Spinal cord (tissue), 9 donors: ENCODE measurements at regions not wholly inside any gene's neighbourhood (a gene's known extent, or its start where the extent isn't known, plus 50 kb on each side); places are given as distances from the start of the nearest gene placed in this dataset.

ENCODE experiments used
- DNase-seq, 6 donors: peaks; one replicate each; pipeline versions ENCODE4 v3.0.0 to v3.0.0-alpha.2; 2013 to 2015; ENCODE audit warnings: low spot score in 6 of 6, low read depth in 4 of 6
- H3K27ac ChIP-seq: one replicate; pipeline ENCODE4 v1.5.1; 2013; ENCODE audit warnings: low read depth, low read length, control low read depth
- H3K27me3 ChIP-seq: one replicate; pipeline ENCODE4 v1.6.1; 2013; ENCODE audit warnings: low read length; ENCODE audit not compliant: control insufficient read depth, insufficient read depth
- H3K36me3 ChIP-seq: one replicate; pipeline ENCODE4 v1.6.1; 2013; ENCODE audit warnings: low read length; ENCODE audit not compliant: control insufficient read depth, insufficient read depth
- H3K4me1 ChIP-seq: one replicate; pipeline ENCODE4 v1.6.1; 2013; ENCODE audit warnings: low read length; ENCODE audit not compliant: control insufficient read depth, insufficient read depth
- H3K4me3 ChIP-seq: one replicate; pipeline ENCODE4 v1.5.1; 2013; ENCODE audit warnings: low read depth, low read length, control low read depth
- H3K9me3 ChIP-seq: one replicate; pipeline ENCODE4 v1.6.1; 2013; ENCODE audit warnings: low read length; ENCODE audit not compliant: control insufficient read depth, insufficient read depth
- WGBS: methylation state at CpG from one replicate; pipeline ENCODE4 v1.1.5; 2013; ENCODE audit warnings: missing lambda C conversion rate; ENCODE audit not compliant: insufficient coverage; 5-methylcytosine and 5-hydroxymethylcytosine counted together
- donor health status: healthy.

- no peaks in the 10 kb centered on the region for H3K9me3 ChIP-seq
- no peaks in the 10 kb centered on the region for H3K4me1 ChIP-seq
- no peaks in the 10 kb centered on the region for H3K27me3 ChIP-seq
- H3K27ac ChIP-seq = no peak overlapping the region
- H3K4me3 ChIP-seq = no peak overlapping the region
- H3K36me3 ChIP-seq = no peaks in the 10 kb centered on the region
- no CpG with 5 or more reads among the region's 3 CpGs for WGBS
- DNase-seq = no peak
Observed at GRCh38 chr12:48286665-48287064, 64.1 kb downstream of the ZNF641 start.

GRCh38 chr12:48285751-48286650, 64.7 kb downstream of the ZNF641 start:
- no peaks in the 10 kb centered on the region for H3K4me1 ChIP-seq
- H3K36me3 ChIP-seq = no peaks in the 10 kb centered on the region
- no peak overlapping the region for H3K4me3 ChIP-seq
- no peaks in the 10 kb centered on the region for H3K9me3 ChIP-seq
- no peak overlapping the region for H3K27ac ChIP-seq
- H3K27me3 ChIP-seq = no peaks in the 10 kb centered on the region
- 67% methylated on average over 1 of the region's 2 CpGs for WGBS
- no peak for DNase-seq

DNA sequence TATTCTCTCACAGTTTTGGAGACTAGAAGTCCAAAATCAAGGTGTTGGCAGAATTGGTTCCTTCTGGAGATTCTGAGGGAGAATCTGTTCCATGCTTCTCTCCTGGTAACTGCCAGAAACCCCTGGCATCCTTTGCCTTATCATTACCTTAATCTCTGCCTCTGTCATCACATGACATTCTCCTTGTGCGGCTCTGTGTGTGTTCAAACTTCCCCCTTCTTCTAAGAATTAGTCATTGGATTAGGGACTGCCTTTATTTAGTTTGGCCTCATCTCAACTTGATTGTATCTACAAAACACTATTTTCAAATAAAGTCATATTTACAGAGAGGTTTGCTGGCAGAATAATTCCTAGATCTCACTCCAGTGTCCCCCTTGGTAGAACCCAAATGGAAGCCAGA, 68.9 kb downstream of the ZNF641 start:
- DNase-seq = no peak
- Histone ChIP-seq H3K9me3 (no peaks in the 10 kb centered on the region), H3K36me3 (no peaks in the 10 kb centered on the region), H3K27ac (no peak overlapping the region), H3K4me3 (no peak overlapping the region), H3K4me1 (no peaks in the 10 kb centered on the region), H3K27me3 (no peaks in the 10 kb centered on the region)
- WGBS = no CpG with 5 or more reads among the region's 1 CpG

- no peaks in the 10 kb centered on the region for H3K4me1 ChIP-seq
- no peaks in the 10 kb centered on the region for H3K27me3 ChIP-seq
- H3K36me3 ChIP-seq = no peaks in the 10 kb centered on the region
- WGBS = 20% methylated on average over 5 of the region's 5 CpGs
- H3K9me3 ChIP-seq = no peaks in the 10 kb centered on the region
- no peak overlapping the region for H3K27ac ChIP-seq
- no peak overlapping the region for H3K4me3 ChIP-seq
- peak in 1 of 6 donors; percentile 5 for DNase-seq
Observed at GRCh38 chr12:48280572-48280971, 70.1 kb downstream of the ZNF641 start.

DNA sequence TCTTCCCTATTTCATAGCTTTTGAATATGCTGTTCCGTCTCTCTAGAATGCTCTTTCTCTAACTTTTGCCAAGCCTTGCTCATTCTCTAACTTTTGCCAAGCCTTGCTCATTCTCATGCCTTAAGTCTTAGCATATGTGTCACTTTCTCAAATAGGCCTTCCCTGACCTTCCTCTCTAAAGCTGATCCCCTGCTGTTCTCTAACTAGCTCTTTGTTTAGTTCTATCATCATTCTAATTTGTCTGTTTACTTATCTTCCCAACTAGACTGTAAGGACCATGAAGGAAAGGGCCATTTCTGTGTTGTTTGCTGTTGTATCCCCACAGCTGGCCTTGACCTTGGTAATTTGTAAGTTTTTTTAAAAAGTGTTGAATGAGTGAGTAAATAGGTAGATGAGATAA, 71.1 kb downstream of the ZNF641 start:
- Histone ChIP-seq H3K27me3 (no peaks in the 10 kb centered on the region), H3K4me3 (no peak overlapping the region), H3K27ac (no peak overlapping the region), H3K9me3 (no peaks in the 10 kb centered on the region), H3K4me1 (no peaks in the 10 kb centered on the region), H3K36me3 (no peaks in the 10 kb centered on the region)
- WGBS = 53% methylated on average over 1 of the region's 1 CpG
- no peak for DNase-seq

GRCh38 chr12:48279101-48279500, 71.6 kb downstream of the ZNF641 start:
- no peaks in the 10 kb centered on the region for H3K4me1 ChIP-seq
- no peak for DNase-seq
- no peaks in the 10 kb centered on the region for H3K27me3 ChIP-seq
- H3K9me3 ChIP-seq = no peaks in the 10 kb centered on the region
- H3K36me3 ChIP-seq = no peaks in the 10 kb centered on the region
- no peak overlapping the region for H3K4me3 ChIP-seq
- no peak overlapping the region for H3K27ac ChIP-seq

DNA sequence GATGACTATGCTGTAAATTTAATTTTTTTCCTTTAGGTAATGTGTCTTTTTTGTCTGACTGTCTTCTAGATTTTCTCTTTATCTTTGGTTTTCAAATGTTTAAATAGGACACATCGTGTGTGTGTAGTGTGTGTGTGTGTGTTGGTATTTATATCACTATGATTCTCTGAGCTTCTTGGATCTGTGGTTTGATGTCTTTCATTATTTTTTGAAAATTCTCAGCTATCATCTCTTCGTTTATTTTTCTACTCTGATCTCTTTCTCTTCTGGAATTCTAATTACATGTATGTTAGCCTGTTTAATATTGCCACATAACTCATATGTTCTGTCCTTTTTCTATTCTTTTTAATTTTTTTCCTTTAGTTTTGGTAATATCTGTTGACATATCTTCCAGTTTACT, 73.5 kb upstream of the OR10AD1 start:
- no peaks in the 10 kb centered on the region for H3K4me1 ChIP-seq
- WGBS = no CpG with 5 or more reads among the region's 2 CpGs
- no peak for DNase-seq
- no peak overlapping the region for H3K4me3 ChIP-seq
- no peaks in the 10 kb centered on the region for H3K36me3 ChIP-seq
- H3K27ac ChIP-seq = no peak overlapping the region
- H3K27me3 ChIP-seq = no peaks in the 10 kb centered on the region
- no peaks in the 10 kb centered on the region for H3K9me3 ChIP-seq

DNA sequence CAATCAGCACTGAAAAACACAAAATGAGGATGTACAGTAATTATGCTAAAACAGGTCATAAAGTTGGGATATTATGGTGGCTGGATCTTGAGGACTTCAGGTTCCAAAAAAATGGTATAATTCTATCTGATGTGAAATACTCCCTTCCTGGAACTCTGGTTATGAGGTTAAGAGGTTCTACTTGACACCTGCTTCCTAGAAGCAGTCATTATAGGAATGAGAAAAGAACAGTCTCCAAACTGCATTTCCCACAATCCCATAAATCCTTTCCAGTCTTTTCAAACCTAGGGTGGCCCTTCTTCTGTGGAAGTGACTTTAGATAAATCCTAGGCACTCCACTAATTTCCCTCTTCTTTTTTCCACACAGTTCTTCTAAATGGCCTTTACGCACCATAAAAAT, 63.7 kb upstream of the OR10AD1 start:
- no peak for DNase-seq
- H3K9me3 ChIP-seq = no peaks in the 10 kb centered on the region
- no peak overlapping the region for H3K4me3 ChIP-seq
- H3K27me3 ChIP-seq = no peaks in the 10 kb centered on the region
- no CpG with 5 or more reads among the region's 1 CpG for WGBS
- H3K27ac ChIP-seq = no peak overlapping the region
- no peaks in the 10 kb centered on the region for H3K4me1 ChIP-seq
- no peaks in the 10 kb centered on the region for H3K36me3 ChIP-seq

DNA sequence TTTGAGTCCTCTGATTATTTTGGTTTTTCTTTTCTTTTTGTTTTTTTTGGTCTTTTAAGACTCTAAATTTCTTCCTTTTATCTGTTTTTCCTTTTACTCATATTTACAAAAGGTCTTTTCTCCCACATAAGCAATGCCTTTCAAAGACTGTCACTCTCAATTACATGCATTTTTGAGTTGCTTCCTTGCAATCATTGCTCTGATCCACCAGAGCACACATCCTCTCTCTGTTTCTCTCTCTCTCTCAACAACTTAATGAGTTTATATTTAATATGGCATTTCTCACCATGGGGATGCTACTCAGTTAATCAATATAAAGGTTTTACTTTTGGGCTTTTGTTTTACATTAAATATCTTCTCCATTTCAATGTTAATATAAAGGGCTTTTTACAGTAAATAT, 62.7 kb upstream of the OR10AD1 start:
- no peak overlapping the region for H3K4me3 ChIP-seq
- no peak for DNase-seq
- H3K9me3 ChIP-seq = no peaks in the 10 kb centered on the region
- H3K27me3 ChIP-seq = no peaks in the 10 kb centered on the region
- H3K36me3 ChIP-seq = no peaks in the 10 kb centered on the region
- H3K27ac ChIP-seq = no peak overlapping the region
- no peaks in the 10 kb centered on the region for H3K4me1 ChIP-seq

DNA sequence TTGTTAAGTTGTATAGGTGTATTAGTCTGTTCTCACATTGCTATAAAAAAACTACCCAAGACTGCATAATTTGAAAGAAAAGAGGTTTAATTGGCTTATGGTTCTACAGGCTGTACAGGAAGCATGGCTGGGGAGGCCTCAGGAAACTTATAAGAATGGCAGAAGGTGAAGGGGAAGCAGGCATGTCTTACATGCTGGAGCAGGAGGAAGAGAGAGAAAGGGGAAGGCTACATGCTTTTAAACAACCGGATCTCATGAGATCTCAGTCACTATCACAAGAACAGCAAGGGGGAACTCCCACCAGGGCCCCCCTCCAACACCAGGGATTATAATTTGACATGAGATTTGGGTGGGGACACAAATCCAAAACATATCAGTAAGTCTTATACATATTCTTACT, 60.5 kb upstream of the OR10AD1 start:
- no peak overlapping the region for H3K4me3 ChIP-seq
- no peaks in the 10 kb centered on the region for H3K27me3 ChIP-seq
- no peaks in the 10 kb centered on the region for H3K36me3 ChIP-seq
- DNase-seq = no peak
- H3K4me1 ChIP-seq = no peaks in the 10 kb centered on the region
- no CpG with 5 or more reads among the region's 1 CpG for WGBS
- no peak overlapping the region for H3K27ac ChIP-seq
- no peaks in the 10 kb centered on the region for H3K9me3 ChIP-seq
